ENCODE measurements at regions not wholly inside any gene's neighbourhood (a gene's known extent, or its start where the extent isn't known, plus 50 kb on each side); places are given as distances from the start of the nearest gene placed in this dataset.

GRCh38 chr5:135211791-135212190 lies 177.8 kb upstream of the PITX1 start:
- TF ChIP-seq, protein P1, sequence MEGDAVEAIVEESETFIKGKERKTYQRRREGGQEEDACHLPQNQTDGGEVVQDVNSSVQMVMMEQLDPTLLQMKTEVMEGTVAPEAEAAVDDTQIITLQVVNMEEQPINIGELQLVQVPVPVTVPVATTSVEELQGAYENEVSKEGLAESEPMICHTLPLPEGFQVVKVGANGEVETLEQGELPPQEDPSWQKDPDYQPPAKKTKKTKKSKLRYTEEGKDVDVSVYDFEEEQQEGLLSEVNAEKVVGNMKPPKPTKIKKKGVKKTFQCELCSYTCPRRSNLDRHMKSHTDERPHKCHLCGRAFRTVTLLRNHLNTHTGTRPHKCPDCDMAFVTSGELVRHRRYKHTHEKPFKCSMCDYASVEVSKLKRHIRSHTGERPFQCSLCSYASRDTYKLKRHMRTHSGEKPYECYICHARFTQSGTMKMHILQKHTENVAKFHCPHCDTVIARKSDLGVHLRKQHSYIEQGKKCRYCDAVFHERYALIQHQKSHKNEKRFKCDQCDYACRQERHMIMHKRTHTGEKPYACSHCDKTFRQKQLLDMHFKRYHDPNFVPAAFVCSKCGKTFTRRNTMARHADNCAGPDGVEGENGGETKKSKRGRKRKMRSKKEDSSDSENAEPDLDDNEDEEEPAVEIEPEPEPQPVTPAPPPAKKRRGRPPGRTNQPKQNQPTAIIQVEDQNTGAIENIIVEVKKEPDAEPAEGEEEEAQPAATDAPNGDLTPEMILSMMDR (conservative IDR thresholded peaks at IDR 0.05; ENCODE audit: low read depth, low read length), result no peak
- TF ChIP-seq EZH2 (IDR thresholded peaks at IDR 0.05; ENCODE audit: borderline replicate concordance, low read depth, low read length, poor library complexity, severe bottlenecking), result no peak
